ENCODE measurements at regions not wholly inside any gene's neighbourhood (a gene's known extent, or its start where the extent isn't known, plus 50 kb on each side); places are given as distances from the start of the nearest gene placed in this dataset.

DNA sequence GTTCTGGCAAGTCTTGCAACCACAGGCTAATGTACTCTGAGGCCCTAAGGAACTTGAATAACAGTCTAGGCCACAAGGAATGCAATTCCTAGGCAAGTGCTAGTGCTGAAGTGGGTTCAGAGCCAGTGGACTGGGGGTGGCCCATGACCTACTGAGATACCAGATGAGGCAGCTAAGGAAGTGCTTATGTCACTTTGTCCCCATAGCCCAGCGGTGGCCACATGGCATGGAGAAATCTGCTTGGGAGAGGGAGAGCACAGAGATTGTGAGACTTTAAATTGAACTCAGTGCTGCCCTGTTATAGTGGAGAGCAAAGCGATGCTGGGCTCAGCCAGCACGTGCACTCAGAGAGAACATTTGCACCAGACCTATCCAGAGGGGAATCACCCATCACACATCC lies 629.5 kb downstream of the JRKL start:
- no peak overlapping the region for H3K27ac ChIP-seq (ENCODE audit: insufficient read depth, low read length, poor library complexity, severe bottlenecking)
- H3K27ac Mint-ChIP-seq, result no peak overlapping the region
- DNase-seq, result no peak
- no peaks in the 10 kb centered on the region for H3K27me3 Mint-ChIP-seq
- no peak overlapping the region for H3K4me3 Mint-ChIP-seq
- peaks cover 2 to 19% (median 5%) of the 10 kb centered on the region in 7 donors for H3K9me3 Mint-ChIP-seq
- no peaks in the 10 kb centered on the region for H3K4me1 Mint-ChIP-seq
- H3K36me3 ChIP-seq (ENCODE audit: control insufficient read depth, insufficient read depth, low read length), result no peaks in the 10 kb centered on the region
- H3K27me3 ChIP-seq (ENCODE audit: control insufficient read depth, insufficient read depth, low read length), result no peaks in the 10 kb centered on the region
- H3K36me3 Mint-ChIP-seq, result no peaks in the 10 kb centered on the region
- no peak for ATAC-seq (ENCODE audit: low read depth in 2 of 2)
- H3K4me1 ChIP-seq (ENCODE audit: control insufficient read depth, insufficient read depth, low read length, poor library complexity, severe bottlenecking), result no peaks in the 10 kb centered on the region
- no peaks in the 10 kb centered on the region for H3K9me3 ChIP-seq (ENCODE audit: control insufficient read depth in 2 of 2, low read length in 2 of 2)
- H3K4me3 ChIP-seq (ENCODE audit: low read depth, low read length), result no peak overlapping the region

DNA sequence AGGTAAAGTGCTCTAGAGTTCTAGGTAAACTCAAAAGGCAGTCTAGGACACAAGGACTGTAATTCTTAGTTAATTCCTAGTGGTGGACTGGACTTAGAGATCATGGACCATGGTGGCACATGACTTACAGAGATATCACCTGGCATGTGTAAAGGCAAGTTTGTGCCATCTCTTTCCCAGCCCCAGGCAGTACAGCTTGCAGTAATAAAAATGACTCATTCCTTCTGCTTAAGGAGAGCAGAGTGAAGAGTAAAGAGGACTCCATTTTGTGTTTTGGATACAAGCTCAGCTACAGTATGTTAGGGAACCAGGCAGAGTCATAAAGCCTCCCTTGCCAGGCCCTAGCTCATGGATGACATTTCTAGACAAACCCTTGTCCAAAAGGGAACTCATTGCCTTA lies 629.9 kb downstream of the JRKL start:
- Histone ChIP-seq H3K4me3 (ENCODE audit: low read depth, low read length) (no peak overlapping the region), H3K9me3 (ENCODE audit: control insufficient read depth in 2 of 2, low read length in 2 of 2) (no peaks in the 10 kb centered on the region), H3K4me1 (ENCODE audit: control insufficient read depth, insufficient read depth, low read length, poor library complexity, severe bottlenecking) (no peaks in the 10 kb centered on the region), H3K27ac (ENCODE audit: insufficient read depth, low read length, poor library complexity, severe bottlenecking) (no peak overlapping the region), H3K27me3 (ENCODE audit: control insufficient read depth, insufficient read depth, low read length) (no peaks in the 10 kb centered on the region), H3K36me3 (ENCODE audit: control insufficient read depth, insufficient read depth, low read length) (no peaks in the 10 kb centered on the region)
- ATAC-seq (ENCODE audit: low read depth in 2 of 2) (no peak), DNase-seq (no peak)
- Mint-ChIP-seq H3K9me3 (peaks cover 2 to 19% (median 5%) of the 10 kb centered on the region in 7 donors), H3K4me1 (no peaks in the 10 kb centered on the region), H3K27ac (no peak overlapping the region), H3K4me3 (no peak overlapping the region), H3K36me3 (no peaks in the 10 kb centered on the region), H3K27me3 (no peaks in the 10 kb centered on the region)

DNA sequence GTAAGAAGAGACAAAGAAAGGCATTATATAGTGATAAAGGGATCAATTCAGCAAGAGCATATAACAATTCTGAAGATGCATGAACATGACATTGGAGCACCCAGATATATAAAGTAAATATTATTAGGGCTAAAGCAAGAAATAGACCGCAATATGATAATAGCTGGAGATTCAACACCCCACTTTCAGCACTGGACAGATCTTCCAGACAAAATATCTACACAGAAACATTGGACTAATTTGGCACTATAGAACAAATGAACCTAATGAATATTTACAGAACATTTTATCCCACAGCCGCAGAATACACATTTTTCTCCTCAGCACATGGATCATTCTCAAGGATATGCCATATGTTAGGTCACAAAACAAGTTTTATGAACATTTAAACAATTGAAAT lies 633.1 kb downstream of the JRKL start:
- no peak for ATAC-seq (ENCODE audit: low read depth in 2 of 2)
- H3K36me3 Mint-ChIP-seq, result no peaks in the 10 kb centered on the region
- no peak overlapping the region for H3K4me3 Mint-ChIP-seq
- H3K4me1 ChIP-seq (ENCODE audit: control insufficient read depth, insufficient read depth, low read length, poor library complexity, severe bottlenecking), result no peaks in the 10 kb centered on the region
- DNase-seq, result no peak
- H3K27me3 ChIP-seq (ENCODE audit: control insufficient read depth, insufficient read depth, low read length), result no peaks in the 10 kb centered on the region
- H3K27ac ChIP-seq (ENCODE audit: insufficient read depth, low read length, poor library complexity, severe bottlenecking), result no peak overlapping the region
- H3K4me1 Mint-ChIP-seq, result no peaks in the 10 kb centered on the region
- H3K4me3 ChIP-seq (ENCODE audit: low read depth, low read length), result no peak overlapping the region
- H3K9me3 ChIP-seq (ENCODE audit: control insufficient read depth in 2 of 2, low read length in 2 of 2), result no peaks in the 10 kb centered on the region
- no peak overlapping the region for H3K27ac Mint-ChIP-seq
- no peaks in the 10 kb centered on the region for H3K27me3 Mint-ChIP-seq
- peaks cover 5 to 13% (median 6%) of the 10 kb centered on the region in 7 donors for H3K9me3 Mint-ChIP-seq
- no peaks in the 10 kb centered on the region for H3K36me3 ChIP-seq (ENCODE audit: control insufficient read depth, insufficient read depth, low read length)

DNA sequence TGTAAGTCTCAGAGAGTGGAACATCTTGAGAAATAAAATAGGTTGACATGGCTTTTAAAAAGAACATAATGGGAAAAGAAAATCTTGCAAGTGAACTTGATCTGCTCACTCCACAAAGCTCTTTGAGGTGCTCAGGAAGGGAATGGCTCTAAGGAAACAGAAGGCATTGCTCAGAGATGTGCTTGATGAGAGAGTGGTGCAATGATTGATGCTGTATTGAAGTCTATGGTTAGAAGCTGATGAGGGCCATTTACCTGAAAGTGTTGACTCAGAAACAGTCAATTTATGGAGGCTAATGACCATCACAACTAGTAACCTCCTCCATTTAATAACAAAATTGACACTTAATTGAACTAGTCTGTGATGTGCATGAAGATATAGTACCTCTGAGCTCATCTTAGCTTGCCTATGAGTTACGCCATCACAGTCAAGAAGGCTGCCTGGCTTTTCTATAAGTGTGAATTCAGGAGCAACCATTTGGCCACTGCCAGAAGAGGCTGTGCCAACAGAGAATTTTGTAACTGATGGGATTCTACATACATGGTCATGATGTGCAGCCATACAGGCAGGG lies 639.1 kb downstream of the JRKL start:
- no peak overlapping the region for H3K27ac ChIP-seq (ENCODE audit: insufficient read depth, low read length, poor library complexity, severe bottlenecking)
- Mint-ChIP-seq H3K4me3 (no peak overlapping the region), H3K27ac (no peak overlapping the region), H3K27me3 (no peaks in the 10 kb centered on the region), H3K4me1 (no peaks in the 10 kb centered on the region), H3K36me3 (no peaks in the 10 kb centered on the region), H3K9me3 (peaks cover 2 to 16% (median 10%) of the 10 kb centered on the region in 7 donors)
- H3K9me3 ChIP-seq (ENCODE audit: control insufficient read depth in 2 of 2, low read length in 2 of 2), result no peaks in the 10 kb centered on the region
- no peak overlapping the region for H3K4me3 ChIP-seq (ENCODE audit: low read depth, low read length)
- no peaks in the 10 kb centered on the region for H3K27me3 ChIP-seq (ENCODE audit: control insufficient read depth, insufficient read depth, low read length)
- no peak for ATAC-seq (ENCODE audit: low read depth in 2 of 2)
- no peaks in the 10 kb centered on the region for H3K36me3 ChIP-seq (ENCODE audit: control insufficient read depth, insufficient read depth, low read length)
- H3K4me1 ChIP-seq (ENCODE audit: control insufficient read depth, insufficient read depth, low read length, poor library complexity, severe bottlenecking), result no peaks in the 10 kb centered on the region
- no peak for DNase-seq

DNA sequence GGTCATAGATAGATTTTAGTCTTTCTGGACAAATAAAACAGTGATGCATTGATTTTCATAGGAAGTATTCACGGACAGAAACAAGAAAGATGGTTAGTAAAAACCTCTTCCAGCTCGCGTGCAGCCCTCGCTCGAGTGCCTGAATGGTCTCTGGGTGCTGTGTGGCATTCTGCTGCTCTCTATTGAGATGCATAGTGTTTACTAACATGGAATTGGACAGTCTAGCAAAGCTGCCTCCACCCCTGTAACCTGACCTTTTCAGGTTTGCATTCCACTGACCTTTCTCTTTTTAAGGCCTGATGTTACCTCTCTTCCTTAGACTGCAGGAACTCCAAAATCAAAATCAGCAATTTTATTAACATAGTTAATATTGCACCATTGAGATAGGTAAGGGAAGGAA lies 643.4 kb downstream of the JRKL start:
- Histone ChIP-seq H3K4me3 (ENCODE audit: low read depth, low read length) (no peak overlapping the region), H3K36me3 (ENCODE audit: control insufficient read depth, insufficient read depth, low read length) (no peaks in the 10 kb centered on the region), H3K9me3 (ENCODE audit: control insufficient read depth in 2 of 2, low read length in 2 of 2) (no peaks in the 10 kb centered on the region), H3K4me1 (ENCODE audit: control insufficient read depth, insufficient read depth, low read length, poor library complexity, severe bottlenecking) (no peaks in the 10 kb centered on the region), H3K27ac (ENCODE audit: insufficient read depth, low read length, poor library complexity, severe bottlenecking) (no peak overlapping the region), H3K27me3 (ENCODE audit: control insufficient read depth, insufficient read depth, low read length) (no peaks in the 10 kb centered on the region)
- DNase-seq, result no peak
- H3K9me3 Mint-ChIP-seq, result peaks cover 2 to 13% (median 8%) of the 10 kb centered on the region in 7 donors
- no peaks in the 10 kb centered on the region for H3K27me3 Mint-ChIP-seq
- no peaks in the 10 kb centered on the region for H3K36me3 Mint-ChIP-seq
- no peak overlapping the region for H3K4me3 Mint-ChIP-seq
- H3K27ac Mint-ChIP-seq, result no peak overlapping the region
- H3K4me1 Mint-ChIP-seq, result no peaks in the 10 kb centered on the region
- no peak for ATAC-seq (ENCODE audit: low read depth in 2 of 2)

DNA sequence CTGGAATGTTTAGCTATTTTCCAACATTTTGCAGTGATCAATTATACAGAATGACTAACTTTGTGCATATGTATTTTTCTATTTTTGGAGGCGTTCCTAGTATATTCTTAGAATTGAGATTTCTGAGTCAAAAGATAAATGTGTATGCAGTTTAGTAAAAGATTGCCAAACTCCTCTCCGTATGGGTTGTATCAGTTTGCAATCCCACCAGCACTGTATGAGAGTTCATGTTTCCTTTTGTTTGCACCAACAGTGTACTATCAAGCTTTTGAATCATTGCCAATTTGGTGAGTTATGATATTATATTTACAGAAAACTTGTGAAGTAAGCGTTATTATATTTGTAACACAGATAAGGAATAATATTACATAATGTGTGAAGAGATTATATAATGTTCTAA lies 658.7 kb downstream of the JRKL start:
- Mint-ChIP-seq H3K27ac (no peak overlapping the region), H3K27me3 (no peaks in the 10 kb centered on the region), H3K4me3 (no peak overlapping the region), H3K9me3 (peaks cover 5 to 16% (median 9%) of the 10 kb centered on the region in 7 donors), H3K36me3 (no peaks in the 10 kb centered on the region), H3K4me1 (no peaks in the 10 kb centered on the region)
- no peak overlapping the region for H3K4me3 ChIP-seq (ENCODE audit: low read depth, low read length)
- no peaks in the 10 kb centered on the region for H3K27me3 ChIP-seq (ENCODE audit: control insufficient read depth, insufficient read depth, low read length)
- DNase-seq, result no peak
- H3K27ac ChIP-seq (ENCODE audit: insufficient read depth, low read length, poor library complexity, severe bottlenecking), result no peak overlapping the region
- no peaks in the 10 kb centered on the region for H3K4me1 ChIP-seq (ENCODE audit: control insufficient read depth, insufficient read depth, low read length, poor library complexity, severe bottlenecking)
- no peaks in the 10 kb centered on the region for H3K36me3 ChIP-seq (ENCODE audit: control insufficient read depth, insufficient read depth, low read length)
- no peaks in the 10 kb centered on the region for H3K9me3 ChIP-seq (ENCODE audit: control insufficient read depth in 2 of 2, low read length in 2 of 2)
- no peak for ATAC-seq (ENCODE audit: low read depth in 2 of 2)

DNA sequence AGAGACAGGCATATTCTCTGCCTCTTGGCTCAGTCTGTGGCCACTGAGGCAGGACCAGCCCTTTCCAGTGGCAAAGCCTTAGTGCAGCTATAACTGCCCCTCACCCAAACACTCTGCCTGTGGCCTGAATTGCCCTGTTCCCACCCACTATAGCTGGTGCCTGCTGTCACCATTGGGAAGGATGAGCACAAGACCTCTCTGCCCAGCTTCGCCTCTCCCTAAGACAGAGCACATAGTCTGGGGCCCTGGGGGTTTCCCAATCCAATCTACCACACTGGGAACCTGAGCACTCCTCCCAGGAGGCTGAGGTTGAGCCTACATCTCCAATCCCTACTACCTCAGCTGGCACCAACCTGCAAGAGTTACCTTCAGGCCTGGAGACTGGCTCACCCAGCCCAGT lies 670.4 kb downstream of the JRKL start:
- no peak overlapping the region for H3K27ac ChIP-seq (ENCODE audit: insufficient read depth, low read length, poor library complexity, severe bottlenecking)
- H3K27me3 ChIP-seq (ENCODE audit: control insufficient read depth, insufficient read depth, low read length), result no peaks in the 10 kb centered on the region
- H3K36me3 Mint-ChIP-seq, result no peaks in the 10 kb centered on the region
- DNase-seq, result no peak
- no peak overlapping the region for H3K27ac Mint-ChIP-seq
- no peak overlapping the region for H3K4me3 Mint-ChIP-seq
- no peaks in the 10 kb centered on the region for H3K9me3 ChIP-seq (ENCODE audit: control insufficient read depth in 2 of 2, low read length in 2 of 2)
- ATAC-seq (ENCODE audit: low read depth in 2 of 2), result no peak
- H3K4me1 Mint-ChIP-seq, result no peaks in the 10 kb centered on the region
- no peak overlapping the region for H3K4me3 ChIP-seq (ENCODE audit: low read depth, low read length)
- peaks cover 5 to 38% (median 11%) of the 10 kb centered on the region in 7 donors for H3K9me3 Mint-ChIP-seq
- no peaks in the 10 kb centered on the region for H3K4me1 ChIP-seq (ENCODE audit: control insufficient read depth, insufficient read depth, low read length, poor library complexity, severe bottlenecking)
- no peaks in the 10 kb centered on the region for H3K36me3 ChIP-seq (ENCODE audit: control insufficient read depth, insufficient read depth, low read length)
- H3K27me3 Mint-ChIP-seq, result no peaks in the 10 kb centered on the region

DNA sequence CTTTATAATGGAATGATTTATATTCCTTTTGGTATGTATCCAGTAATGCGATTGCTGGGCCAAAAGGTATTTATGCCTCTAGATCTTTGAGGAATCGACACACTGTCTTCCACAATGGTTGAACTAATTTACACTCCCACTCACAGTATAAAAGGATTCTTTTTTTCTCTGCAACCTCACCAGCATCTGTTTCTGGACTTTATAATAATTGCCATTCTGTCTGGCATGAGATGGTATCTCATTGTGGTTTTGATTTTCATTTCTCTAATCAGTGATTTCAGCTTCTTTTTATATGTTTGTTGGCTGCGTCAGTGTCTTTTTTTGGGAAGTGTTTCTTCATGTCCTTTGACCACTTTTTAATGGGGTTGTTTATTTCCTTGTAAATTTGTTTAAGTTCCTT lies 679.3 kb downstream of the JRKL start:
- Mint-ChIP-seq H3K4me3 (no peak overlapping the region), H3K27ac (no peak overlapping the region), H3K4me1 (no peaks in the 10 kb centered on the region), H3K27me3 (no peaks in the 10 kb centered on the region), H3K36me3 (no peaks in the 10 kb centered on the region), H3K9me3 (peaks cover 4 to 32% (median 12%) of the 10 kb centered on the region in 7 donors)
- no peaks in the 10 kb centered on the region for H3K4me1 ChIP-seq (ENCODE audit: control insufficient read depth, insufficient read depth, low read length, poor library complexity, severe bottlenecking)
- H3K9me3 ChIP-seq (ENCODE audit: control insufficient read depth in 2 of 2, low read length in 2 of 2), result peaks cover 8 to 21% of the 10 kb centered on the region in 2 experiments
- DNase-seq (no peak), ATAC-seq (ENCODE audit: low read depth in 2 of 2) (no peak)
- no peak overlapping the region for H3K4me3 ChIP-seq (ENCODE audit: low read depth, low read length)
- no peaks in the 10 kb centered on the region for H3K27me3 ChIP-seq (ENCODE audit: control insufficient read depth, insufficient read depth, low read length)
- H3K27ac ChIP-seq (ENCODE audit: insufficient read depth, low read length, poor library complexity, severe bottlenecking), result no peak overlapping the region
- no peaks in the 10 kb centered on the region for H3K36me3 ChIP-seq (ENCODE audit: control insufficient read depth, insufficient read depth, low read length)
